GM23338 (cell line): ENCODE measurements at regions not wholly inside any gene's neighbourhood (a gene's known extent, or its start where the extent isn't known, plus 50 kb on each side); places are given as distances from the start of the nearest gene placed in this dataset.

Experiments
- ATAC-seq: fragments of 200-7000 bp; cut with Tn5 transposase; 3 replicates; pipeline ENCODE4 v1.9.1; 2020
- DNase-seq: peaks from one replicate; pipeline ENCODE4 v3.0.0-alpha.2; 2015; ENCODE audit warnings: low spot score
- H2AFZ ChIP-seq: fragments of 200-600 bp; sonication (generic); 2 replicates; pipeline ENCODE4 v1.8.0; 2016; ENCODE audit warnings: antibody characterized with exemption, mild to moderate bottlenecking, moderate library complexity
- H3F3A ChIP-seq: fragments of 200-600 bp; sonication (generic); replicated peaks from 2 replicates; pipeline ENCODE4 v1.8.0; 2017; ENCODE audit warnings: antibody characterized with exemption, mixed run types, low read depth
- H3K27ac ChIP-seq: fragments of 200-600 bp; sonication (generic); 2 replicates; pipeline ENCODE4 v1.6.1; 2016; ENCODE audit warnings: low read depth
- H3K27me3 ChIP-seq: fragments of 200-600 bp; sonication (generic); 2 replicates; pipeline ENCODE4 v1.8.0; 2016; ENCODE audit warnings: mild to moderate bottlenecking, mixed run types, moderate library complexity; ENCODE audit not compliant: insufficient read depth
- H3K36me3 ChIP-seq: fragments of 200-600 bp; sonication (generic); 2 replicates; pipeline ENCODE4 v1.8.0; 2016; ENCODE audit warnings: mild to moderate bottlenecking; ENCODE audit not compliant: insufficient read depth
- H3K4me1 ChIP-seq: fragments of 200-600 bp; sonication (generic); 2 replicates; pipeline ENCODE4 v1.8.0; 2016; ENCODE audit warnings: mild to moderate bottlenecking, moderate library complexity; ENCODE audit not compliant: insufficient read depth
- H3K4me2 ChIP-seq: fragments of 200-600 bp; sonication (generic); 2 replicates; pipeline ENCODE4 v1.7.1; 2017; ENCODE audit warnings: mixed run types
- H3K4me3 ChIP-seq: fragments of 200-600 bp; sonication (generic); 2 replicates; pipeline ENCODE4 v1.6.1; 2016; ENCODE audit warnings: mixed run types
- H3K79me2 ChIP-seq: fragments of 200-600 bp; sonication (generic); replicated peaks from 2 replicates; pipeline ENCODE4 v1.8.0; 2017; ENCODE audit warnings: mild to moderate bottlenecking; ENCODE audit not compliant: insufficient read depth
- H3K9me2 ChIP-seq: fragments of 200-600 bp; sonication (generic); 2 replicates; pipeline ENCODE4 v1.8.0; 2017; ENCODE audit not compliant: insufficient read depth
- H4K20me1 ChIP-seq: fragments of 200-600 bp; sonication (generic); replicated peaks from 2 replicates; pipeline ENCODE4 v1.8.0; 2017; ENCODE audit warnings: mild to moderate bottlenecking; ENCODE audit not compliant: insufficient read depth
- H3K27ac Mint-ChIP-seq: 2 replicates; pipeline ENCODE4 v1.8.0; 2020; ENCODE audit warnings: inconsistent platforms, mild to moderate bottlenecking, moderate library complexity, mixed read lengths
- H3K27me3 Mint-ChIP-seq: 3 replicates; pipeline ENCODE4 v1.8.0; 2022; ENCODE audit warnings: low read depth, mild to moderate bottlenecking, moderate library complexity, mixed read lengths, inconsistent platforms; ENCODE audit not compliant: insufficient read depth, poor library complexity
- H3K36me3 Mint-ChIP-seq: 3 replicates; pipeline ENCODE4 v1.8.0; 2021; ENCODE audit warnings: low read depth, mild to moderate bottlenecking, inconsistent platforms, moderate library complexity, mixed read lengths
- H3K4me1 Mint-ChIP-seq: 3 replicates; pipeline ENCODE4 v1.8.0; 2020; ENCODE audit warnings: mild to moderate bottlenecking, inconsistent platforms, mixed read lengths
- H3K4me3 Mint-ChIP-seq: 3 replicates; pipeline ENCODE4 v1.8.0; 2021; ENCODE audit warnings: moderate library complexity, mild to moderate bottlenecking, inconsistent platforms, mixed read lengths
- H3K9me3 Mint-ChIP-seq: 3 replicates; pipeline ENCODE4 v1.8.0; 2020; ENCODE audit warnings: moderate library complexity, mild to moderate bottlenecking, inconsistent platforms, mixed read lengths
- CREB1 ChIP-seq: fragments of 250-450 bp; sonication (Bioruptor Pico); IDR thresholded peaks from 2 replicates; pipeline ENCODE4 v1.5.0; 2020; ENCODE audit warnings: low read depth, mild to moderate bottlenecking, moderate library complexity
- EZH2 ChIP-seq: fragments of 200-600 bp; sonication (generic); IDR thresholded peaks from one replicate; pipeline ENCODE4 v1.8.0; 2017; ENCODE audit warnings: antibody characterized with exemption, mild to moderate bottlenecking, low read depth; ENCODE audit not compliant: unreplicated experiment
- EZH2phosphoT487 ChIP-seq: fragments of 200-600 bp; sonication (generic); IDR thresholded peaks from one replicate; pipeline ENCODE4 v1.8.1; 2018; ENCODE audit warnings: antibody characterized with exemption; ENCODE audit not compliant: unreplicated experiment
- JUNB ChIP-seq: IDR thresholded peaks from one replicate; pipeline ENCODE4 v1.6.1; 2016; ENCODE audit warnings: antibody characterized with exemption; ENCODE audit not compliant: unreplicated experiment
- NANOG ChIP-seq: IDR thresholded peaks from 2 replicates; pipeline ENCODE4 v1.6.1; 2016; ENCODE audit warnings: antibody characterized with exemption, borderline replicate concordance
- POLR2AphosphoS5 ChIP-seq: IDR thresholded peaks from 2 replicates; pipeline ENCODE4 v1.6.1; 2016; ENCODE audit warnings: antibody characterized with exemption, low read depth
- STAT1 ChIP-seq: IDR thresholded peaks from one replicate; pipeline ENCODE4 v1.6.1; 2016; ENCODE audit warnings: antibody characterized with exemption; ENCODE audit not compliant: unreplicated experiment
- ZNF114 ChIP-seq: fragments of 250-450 bp; sonication (Bioruptor Pico); IDR thresholded peaks from 2 replicates; pipeline ENCODE4 v1.5.0; 2020; ENCODE audit warnings: mild to moderate bottlenecking, moderate library complexity
- ZNF331 ChIP-seq: fragments of 250-450 bp; sonication (Bioruptor Pico); IDR thresholded peaks from 2 replicates; pipeline ENCODE4 v1.5.0; 2020; ENCODE audit warnings: low read depth, mild to moderate bottlenecking, moderate library complexity
- TF ChIP-seq, protein P1 (sequence below): fragments of 250-450 bp; sonication (Bioruptor Pico); IDR thresholded peaks from 2 replicates; pipeline ENCODE4 v1.5.0; 2020; ENCODE audit warnings: mild to moderate bottlenecking, moderate library complexity

DNA sequence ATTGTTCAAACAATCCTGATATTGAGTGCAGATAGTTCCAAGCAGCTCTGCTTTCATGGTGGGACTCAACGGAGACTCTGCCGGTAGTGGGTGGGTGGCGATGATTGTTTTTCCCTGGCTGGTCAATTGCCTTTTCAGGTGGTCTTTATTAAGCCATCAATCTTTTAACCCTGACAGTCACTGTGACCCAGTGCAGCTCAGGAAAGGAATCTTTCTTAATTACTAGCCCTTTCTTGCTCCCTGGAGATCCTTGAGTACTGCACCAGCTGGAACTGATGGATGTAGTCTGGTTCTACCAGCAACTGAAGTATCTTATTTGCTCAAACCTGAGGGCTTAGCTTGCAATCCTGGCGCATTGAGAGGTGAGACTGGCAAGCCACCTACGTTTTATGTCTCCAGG lies 196.4 kb downstream of the PLPP3 start:
- Histone ChIP-seq H3K79me2 (no peaks in the 10 kb centered on the region), H4K20me1 (no peaks in the 10 kb centered on the region), H3F3A (no peaks in the 10 kb centered on the region), H3K4me2 (no peak overlapping the region), H2AFZ (no peak overlapping the region), H3K4me1 (peaks cover 5% of the 10 kb centered on the region), H3K27ac (no peak overlapping the region), H3K9me2 (no peaks in the 10 kb centered on the region), H3K36me3 (no peaks in the 10 kb centered on the region), H3K4me3 (no peak overlapping the region), H3K27me3 (no peaks in the 10 kb centered on the region)
- ATAC-seq: no peak
- Mint-ChIP-seq H3K36me3 (no peaks in the 10 kb centered on the region), H3K27ac (no peak overlapping the region), H3K4me3 (no peak overlapping the region), H3K4me1 (peaks cover 9% of the 10 kb centered on the region), H3K9me3 (no peaks in the 10 kb centered on the region), H3K27me3 (peaks cover 2% of the 10 kb centered on the region)
- TF ChIP-seq ZNF114 (CRISPR knock-in tag) (no peak), JUNB (no peak), ZNF331 (CRISPR knock-in tag) (no peak), CREB1 (CRISPR knock-in tag) (no peak), EZH2phosphoT487 (no peak), NANOG (no peak), EZH2 (no peak), STAT1 (no peak), POLR2AphosphoS5 (no peak)
- TF ChIP-seq, protein P1, sequence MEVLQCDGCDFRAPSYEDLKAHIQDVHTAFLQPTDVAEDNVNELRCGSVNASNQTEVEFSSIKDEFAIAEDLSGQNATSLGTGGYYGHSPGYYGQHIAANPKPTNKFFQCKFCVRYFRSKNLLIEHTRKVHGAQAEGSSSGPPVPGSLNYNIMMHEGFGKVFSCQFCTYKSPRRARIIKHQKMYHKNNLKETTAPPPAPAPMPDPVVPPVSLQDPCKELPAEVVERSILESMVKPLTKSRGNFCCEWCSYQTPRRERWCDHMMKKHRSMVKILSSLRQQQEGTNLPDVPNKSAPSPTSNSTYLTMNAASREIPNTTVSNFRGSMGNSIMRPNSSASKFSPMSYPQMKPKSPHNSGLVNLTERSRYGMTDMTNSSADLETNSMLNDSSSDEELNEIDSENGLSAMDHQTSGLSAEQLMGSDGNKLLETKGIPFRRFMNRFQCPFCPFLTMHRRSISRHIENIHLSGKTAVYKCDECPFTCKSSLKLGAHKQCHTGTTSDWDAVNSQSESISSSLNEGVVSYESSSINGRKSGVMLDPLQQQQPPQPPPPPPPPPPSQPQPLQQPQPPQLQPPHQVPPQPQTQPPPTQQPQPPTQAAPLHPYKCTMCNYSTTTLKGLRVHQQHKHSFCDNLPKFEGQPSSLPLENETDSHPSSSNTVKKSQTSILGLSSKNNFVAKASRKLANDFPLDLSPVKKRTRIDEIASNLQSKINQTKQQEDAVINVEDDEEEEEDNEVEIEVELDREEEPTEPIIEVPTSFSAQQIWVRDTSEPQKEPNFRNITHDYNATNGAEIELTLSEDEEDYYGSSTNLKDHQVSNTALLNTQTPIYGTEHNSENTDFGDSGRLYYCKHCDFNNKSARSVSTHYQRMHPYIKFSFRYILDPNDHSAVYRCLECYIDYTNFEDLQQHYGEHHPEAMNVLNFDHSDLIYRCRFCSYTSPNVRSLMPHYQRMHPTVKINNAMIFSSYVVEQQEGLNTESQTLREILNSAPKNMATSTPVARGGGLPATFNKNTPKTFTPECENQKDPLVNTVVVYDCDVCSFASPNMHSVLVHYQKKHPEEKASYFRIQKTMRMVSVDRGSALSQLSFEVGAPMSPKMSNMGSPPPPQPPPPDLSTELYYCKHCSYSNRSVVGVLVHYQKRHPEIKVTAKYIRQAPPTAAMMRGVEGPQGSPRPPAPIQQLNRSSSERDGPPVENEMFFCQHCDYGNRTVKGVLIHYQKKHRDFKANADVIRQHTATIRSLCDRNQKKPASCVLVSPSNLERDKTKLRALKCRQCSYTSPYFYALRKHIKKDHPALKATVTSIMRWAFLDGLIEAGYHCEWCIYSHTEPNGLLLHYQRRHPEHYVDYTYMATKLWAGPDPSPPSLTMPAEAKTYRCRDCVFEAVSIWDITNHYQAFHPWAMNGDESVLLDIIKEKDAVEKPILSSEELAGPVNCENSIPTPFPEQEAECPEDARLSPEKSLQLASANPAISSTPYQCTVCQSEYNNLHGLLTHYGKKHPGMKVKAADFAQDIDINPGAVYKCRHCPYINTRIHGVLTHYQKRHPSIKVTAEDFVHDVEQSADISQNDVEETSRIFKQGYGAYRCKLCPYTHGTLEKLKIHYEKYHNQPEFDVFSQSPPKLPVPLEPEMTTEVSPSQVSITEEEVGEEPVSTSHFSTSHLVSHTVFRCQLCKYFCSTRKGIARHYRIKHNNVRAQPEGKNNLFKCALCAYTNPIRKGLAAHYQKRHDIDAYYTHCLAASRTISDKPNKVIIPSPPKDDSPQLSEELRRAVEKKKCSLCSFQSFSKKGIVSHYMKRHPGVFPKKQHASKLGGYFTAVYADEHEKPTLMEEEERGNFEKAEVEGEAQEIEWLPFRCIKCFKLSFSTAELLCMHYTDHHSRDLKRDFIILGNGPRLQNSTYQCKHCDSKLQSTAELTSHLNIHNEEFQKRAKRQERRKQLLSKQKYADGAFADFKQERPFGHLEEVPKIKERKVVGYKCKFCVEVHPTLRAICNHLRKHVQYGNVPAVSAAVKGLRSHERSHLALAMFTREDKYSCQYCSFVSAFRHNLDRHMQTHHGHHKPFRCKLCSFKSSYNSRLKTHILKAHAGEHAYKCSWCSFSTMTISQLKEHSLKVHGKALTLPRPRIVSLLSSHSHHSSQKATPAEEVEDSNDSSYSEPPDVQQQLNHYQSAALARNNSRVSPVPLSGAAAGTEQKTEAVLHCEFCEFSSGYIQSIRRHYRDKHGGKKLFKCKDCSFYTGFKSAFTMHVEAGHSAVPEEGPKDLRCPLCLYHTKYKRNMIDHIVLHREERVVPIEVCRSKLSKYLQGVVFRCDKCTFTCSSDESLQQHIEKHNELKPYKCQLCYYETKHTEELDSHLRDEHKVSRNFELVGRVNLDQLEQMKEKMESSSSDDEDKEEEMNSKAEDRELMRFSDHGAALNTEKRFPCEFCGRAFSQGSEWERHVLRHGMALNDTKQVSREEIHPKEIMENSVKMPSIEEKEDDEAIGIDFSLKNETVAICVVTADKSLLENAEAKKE (CRISPR knock-in tag): no peak
- no peak for DNase-seq
